ENCODE measurements at regions not wholly inside any gene's neighbourhood (a gene's known extent, or its start where the extent isn't known, plus 50 kb on each side); places are given as distances from the start of the nearest gene placed in this dataset.
"Not testable (repeated sequence)": the region's sequence is repeated elsewhere in the genome, so short reads cannot be mapped to it uniquely, and the experiment has no call there.

DNA sequence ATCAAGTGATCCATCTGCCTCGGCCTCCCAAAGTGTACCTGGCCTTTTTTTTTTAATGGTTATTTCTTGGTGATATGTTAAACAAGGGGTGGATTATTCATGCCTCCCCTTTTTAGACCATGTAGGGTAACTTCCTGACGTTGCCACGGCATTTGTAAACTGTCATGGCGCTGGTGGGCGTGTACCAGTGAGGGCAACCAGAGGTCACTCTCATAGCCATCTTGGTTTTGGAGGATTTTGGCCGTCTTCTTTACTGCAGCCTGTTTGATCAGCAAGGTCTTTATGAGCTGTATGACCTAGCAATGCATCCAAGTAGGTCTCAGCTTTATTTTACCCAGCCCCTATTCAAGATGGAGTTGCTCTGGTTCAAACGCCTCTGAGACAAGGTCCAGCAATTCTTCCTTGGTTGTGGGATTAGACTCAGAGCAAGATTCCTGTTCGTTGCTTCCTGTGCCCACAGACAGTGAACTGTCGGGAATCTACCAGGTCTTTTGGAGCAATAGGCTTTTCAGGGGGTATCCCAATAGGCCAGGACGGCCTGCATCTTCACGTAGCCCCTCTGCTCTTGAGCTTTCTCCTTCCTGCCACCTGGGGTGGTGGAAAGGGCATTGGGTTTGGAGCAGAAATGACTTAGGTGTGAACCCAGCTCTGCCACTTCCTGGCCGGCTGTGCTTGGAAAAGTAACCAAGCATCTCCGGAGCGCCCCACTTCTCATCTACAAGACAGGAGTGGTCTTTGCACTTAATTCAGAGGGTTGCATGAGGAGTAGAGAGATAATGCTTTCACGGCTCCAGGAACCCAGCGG, 52.9 kb upstream of the SEC14L1 start:
- DNase-seq: no peak

DNA sequence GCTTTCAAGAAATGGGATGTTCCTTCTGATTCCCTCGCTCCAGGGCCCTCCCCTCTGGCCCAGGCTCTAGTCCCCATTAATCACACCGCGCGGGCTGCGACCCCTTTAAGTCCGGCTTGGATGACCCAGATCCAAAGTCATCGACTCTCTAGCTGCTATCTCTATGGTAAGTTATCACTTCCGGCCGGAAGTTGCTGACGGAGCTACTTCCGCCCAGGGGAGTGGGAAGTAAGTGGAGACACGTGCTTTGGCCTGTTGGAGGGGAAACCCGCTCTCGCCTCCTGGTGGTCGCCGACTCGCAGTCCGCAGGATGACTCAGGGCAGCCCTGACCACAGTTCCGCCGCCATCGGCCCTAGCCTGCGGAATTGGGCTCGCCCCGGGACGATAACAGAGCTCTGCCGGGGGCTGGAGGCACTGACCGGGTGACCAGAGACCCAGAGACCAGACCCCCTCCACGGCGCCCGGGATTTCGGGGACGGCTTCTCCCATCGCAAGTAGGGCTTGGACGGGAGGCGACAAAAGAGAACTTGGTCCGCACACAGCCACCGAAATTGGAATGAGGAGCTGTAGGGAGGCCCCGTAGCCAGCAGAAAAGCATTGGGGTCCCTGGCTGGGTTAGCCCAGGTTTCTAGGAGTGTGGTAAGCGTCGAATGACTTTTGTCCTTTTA, 52.2 kb upstream of the SEC14L1 start:
- peak; percentile 82 for DNase-seq

DNA sequence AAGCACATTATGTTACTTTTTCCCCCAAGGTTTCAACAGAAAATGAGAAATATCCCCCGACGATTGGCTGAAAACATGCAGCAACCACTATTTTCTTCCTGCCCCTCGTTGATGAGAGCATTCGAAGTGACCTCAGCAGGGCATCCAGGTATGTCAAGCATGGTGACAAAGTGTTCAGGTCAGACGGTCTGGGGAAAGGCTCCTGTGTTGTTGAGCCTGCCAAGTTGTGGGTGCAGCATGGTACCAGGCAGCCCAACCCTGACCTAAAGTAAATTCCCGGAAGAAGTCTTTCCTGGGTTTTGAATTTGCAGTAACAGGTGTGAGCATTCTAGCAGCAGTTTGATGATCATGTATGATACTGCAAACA, 51.7 kb upstream of the SEC14L1 start:
- DNase-seq: no peak

DNA sequence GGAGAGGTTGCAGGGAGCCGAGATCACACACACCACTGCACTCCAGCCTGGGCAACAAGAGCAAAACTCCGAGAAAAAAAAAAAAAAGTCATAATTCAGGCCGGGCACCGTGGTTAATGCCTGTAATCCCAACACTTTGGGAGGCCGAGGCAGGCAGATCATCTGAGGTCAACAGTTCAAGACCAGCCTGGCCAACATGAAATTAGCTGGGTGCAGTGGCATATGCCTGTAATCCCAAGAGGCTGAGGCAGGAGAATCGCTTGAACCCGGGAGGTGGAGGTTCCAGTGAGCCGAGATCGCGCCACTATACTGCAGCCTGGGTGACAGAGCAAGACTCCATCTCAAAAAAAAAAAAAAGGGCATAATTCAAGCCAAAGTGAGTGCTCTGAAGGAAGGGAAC, 50.8 kb upstream of the SEC14L1 start:
- DNase-seq: not testable (repeated sequence)

DNA sequence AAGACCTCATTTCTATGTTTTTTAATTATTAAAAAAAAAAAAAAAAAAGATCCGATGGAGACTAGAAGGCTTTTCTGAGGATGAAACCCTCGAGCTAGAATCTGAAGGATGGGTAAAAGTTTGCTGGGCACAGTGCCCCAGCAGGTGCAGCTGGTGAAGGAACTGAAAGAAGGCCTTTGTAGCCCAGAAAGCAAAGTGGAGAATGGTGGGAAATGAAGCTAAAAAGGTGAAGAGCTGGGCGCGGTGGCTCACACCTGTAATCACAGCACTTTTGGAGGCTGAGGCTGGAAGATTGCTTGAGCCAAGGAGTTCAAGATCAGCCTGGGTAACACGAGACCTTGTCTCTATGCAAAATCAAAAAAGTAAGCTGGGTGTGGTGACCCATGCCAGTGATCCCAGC, 50.3 kb upstream of the SEC14L1 start:
- no peak for DNase-seq
